Fibroblast of skin of right quadriceps (primary cell): ENCODE measurements at regions not wholly inside any gene's neighbourhood (a gene's known extent, or its start where the extent isn't known, plus 50 kb on each side); places are given as distances from the start of the nearest gene placed in this dataset.

Source experiments
- DNase-seq: peaks from one replicate; pipeline ENCODE4 v3.0.0-alpha.2; 2013

GRCh38 chr18:32621034-32621433 lies 150.4 kb upstream of the GAREM1 start:
- DNase-seq, result no peak

DNA sequence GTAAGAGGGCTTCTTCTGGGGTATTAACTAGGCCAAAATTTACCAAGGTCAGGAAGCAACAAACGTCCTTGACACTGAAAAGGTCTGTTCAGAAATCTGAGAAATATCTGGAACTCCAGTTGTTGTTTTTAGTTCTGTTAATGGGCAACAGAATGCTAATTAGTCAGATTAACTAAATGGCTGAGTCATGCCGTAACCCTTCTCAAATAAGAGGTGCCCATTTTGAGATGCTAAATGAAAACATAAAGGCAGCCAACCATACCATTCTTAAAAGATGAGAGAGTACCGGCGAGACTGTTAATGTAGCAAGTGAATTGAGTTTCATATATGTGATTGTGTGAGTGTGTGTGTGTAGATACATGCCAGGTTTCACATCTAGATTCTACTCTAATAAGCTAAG lies 147.9 kb upstream of the GAREM1 start:
- DNase-seq, result no peak

DNA sequence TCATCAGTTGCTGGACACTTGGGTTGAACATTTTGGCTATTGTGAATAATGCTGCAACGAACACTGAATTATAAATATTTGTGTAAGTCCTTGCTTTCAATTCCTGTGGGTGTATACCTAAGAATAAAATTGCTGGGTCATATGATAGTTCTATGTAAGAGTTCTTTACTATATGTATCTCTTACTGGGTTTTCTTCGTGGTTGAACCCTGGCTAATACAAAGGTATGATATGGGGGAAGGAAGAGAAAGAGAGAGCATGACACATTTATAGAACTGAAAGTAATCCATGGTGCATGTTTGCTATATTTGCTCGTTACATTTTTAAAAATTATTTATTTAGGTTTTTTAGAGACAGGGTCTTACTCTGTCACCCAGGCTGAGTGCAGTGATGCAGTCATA lies 143.1 kb upstream of the GAREM1 start:
- DNase-seq, result no peak

GRCh38 chr18:32612651-32613050 lies 142.0 kb upstream of the GAREM1 start:
- no peak for DNase-seq

- no peak for DNase-seq
These were observed 139.5 kb upstream of the GAREM1 start for GRCh38 chr18:32610176-32610575.

GRCh38 chr18:32607816-32608215 lies 137.1 kb upstream of the GAREM1 start:
- DNase-seq, result no peak

GRCh38 chr18:32598144-32598543 lies 127.5 kb upstream of the GAREM1 start:
- DNase-seq, result no peak

- no peak for DNase-seq
These were observed 125.8 kb upstream of the GAREM1 start for GRCh38 chr18:32596501-32596900.

- no peak for DNase-seq
These were observed 125.2 kb upstream of the GAREM1 start for GRCh38 chr18:32595832-32596231.

GRCh38 chr18:32588191-32588590 lies 117.5 kb upstream of the GAREM1 start:
- no peak for DNase-seq

DNA sequence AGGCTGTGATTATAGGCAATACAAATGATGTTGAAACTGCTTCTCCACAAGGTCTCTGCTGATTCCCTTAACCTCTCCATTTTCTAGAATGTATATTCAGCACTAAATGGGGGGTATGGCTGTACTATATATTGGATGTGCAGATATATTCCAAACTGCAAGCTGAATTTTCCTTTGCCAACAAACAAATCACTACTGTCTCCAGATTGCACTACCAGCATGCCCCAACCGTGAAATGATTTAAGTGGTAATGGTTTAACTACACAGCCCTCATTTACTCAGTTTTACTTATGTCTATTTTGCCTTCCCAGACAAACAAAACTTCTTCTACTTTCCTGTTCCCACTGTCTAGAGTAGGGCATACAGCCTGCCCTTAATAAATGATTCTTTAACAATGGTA lies 112.7 kb upstream of the GAREM1 start:
- DNase-seq, result no peak

- DNase-seq, result no peak
These were observed 111.8 kb upstream of the GAREM1 start for GRCh38 chr18:32582455-32582854.

- DNase-seq, result no peak
These were observed 106.9 kb upstream of the GAREM1 start for GRCh38 chr18:32577561-32577960.

DNA sequence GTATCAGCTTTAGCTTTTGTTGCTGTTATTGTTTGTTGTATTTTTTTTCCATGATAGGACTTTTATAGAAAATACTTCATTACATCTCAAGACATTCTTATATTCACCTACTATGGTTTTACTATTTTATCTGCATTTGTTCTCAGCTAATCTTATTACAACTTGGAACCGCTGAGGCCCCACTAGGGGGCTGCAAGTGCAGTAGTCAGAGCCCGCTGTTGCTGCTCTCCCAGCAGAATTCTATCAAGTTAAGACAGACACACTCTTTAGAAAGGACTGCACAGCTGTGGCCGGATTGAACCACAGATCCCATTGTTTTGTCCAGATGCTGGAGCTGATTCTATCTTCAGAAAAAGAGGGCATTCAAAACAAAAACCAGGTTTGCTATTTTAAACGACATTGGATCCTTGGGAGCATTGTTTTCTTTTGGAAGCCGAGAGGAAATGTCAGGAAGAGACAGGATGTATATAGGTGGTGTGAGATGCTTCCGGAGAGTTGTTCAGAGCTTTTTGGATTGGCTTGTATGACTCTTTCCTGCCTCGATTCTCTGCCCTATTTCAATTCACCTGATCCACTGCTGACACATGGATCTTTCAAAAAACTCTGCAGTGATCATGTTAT lies 105.7 kb upstream of the GAREM1 start:
- DNase-seq, result no peak

DNA sequence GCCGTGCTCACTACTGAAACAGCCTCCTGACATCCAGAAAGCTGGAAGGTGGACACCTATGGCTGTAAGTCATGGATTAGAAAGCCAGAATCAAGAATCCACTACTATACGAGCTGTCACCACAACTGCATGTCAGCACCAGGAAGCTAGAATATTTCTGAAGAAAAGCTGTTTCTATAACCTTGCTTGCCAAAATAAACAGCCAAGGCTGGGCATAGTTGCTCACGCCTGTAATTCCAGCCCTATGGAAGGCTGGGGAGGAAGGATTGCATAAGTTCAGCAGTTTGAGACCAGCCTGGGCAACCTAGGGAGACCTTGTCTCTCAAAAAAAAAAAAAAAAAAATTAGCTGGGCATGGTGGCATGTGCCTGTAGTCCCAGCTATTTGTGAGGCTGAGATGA lies 96.3 kb upstream of the GAREM1 start:
- no peak for DNase-seq

GRCh38 chr18:32553640-32554365 lies 83.1 kb upstream of the GAREM1 start:
- DNase-seq, result no peak

DNA sequence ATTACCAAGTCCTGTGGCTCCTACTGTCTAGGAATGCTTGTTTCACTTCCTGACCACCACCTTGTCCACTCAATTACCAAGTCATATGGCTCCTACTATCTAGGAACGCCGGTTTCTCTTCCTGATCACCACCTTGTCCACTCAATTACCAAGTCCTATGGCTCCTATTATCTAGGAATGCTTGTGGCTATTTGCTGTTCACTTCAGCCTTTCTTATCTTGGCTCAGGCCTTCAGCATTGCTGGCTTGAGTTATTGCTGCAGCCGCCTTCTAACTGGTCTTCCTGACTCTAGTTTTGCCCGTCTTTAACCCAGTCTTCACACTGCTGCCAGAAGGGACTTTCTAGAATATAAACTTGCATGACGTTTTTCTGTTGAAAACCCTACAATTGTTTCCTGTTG lies 82.5 kb upstream of the GAREM1 start:
- no peak for DNase-seq

DNA sequence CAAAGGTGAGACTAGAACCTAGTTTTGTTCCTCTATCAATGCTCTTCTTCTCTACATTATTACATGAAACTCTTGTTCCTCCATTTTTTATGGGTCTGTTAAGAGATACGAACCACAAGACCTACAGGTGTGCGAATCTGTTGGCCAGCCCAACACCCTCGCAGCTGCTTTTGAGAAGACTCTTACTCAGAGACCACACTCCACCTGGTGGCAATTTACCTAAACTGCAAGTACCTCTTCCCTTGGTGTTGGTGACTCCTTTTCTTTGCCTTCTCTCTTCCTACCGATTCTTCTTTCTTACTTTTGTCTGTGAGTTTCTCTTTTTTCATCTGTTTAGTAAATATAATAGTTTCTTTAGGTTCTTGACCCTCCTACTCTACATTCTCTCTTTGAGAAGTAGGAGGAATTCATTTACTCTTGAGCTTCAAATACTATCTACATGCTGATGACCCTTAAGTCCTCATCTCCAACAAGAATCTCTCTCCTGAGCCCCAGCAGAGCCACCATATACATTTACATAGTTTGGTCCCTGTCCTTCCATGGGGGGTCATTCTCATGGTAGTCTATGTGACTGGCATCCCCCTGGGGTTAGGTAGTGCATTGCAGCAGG lies 81.8 kb upstream of the GAREM1 start:
- peak; percentile 51 for DNase-seq

GRCh38 chr18:32550963-32551362 lies 80.3 kb upstream of the GAREM1 start:
- no peak for DNase-seq

DNA sequence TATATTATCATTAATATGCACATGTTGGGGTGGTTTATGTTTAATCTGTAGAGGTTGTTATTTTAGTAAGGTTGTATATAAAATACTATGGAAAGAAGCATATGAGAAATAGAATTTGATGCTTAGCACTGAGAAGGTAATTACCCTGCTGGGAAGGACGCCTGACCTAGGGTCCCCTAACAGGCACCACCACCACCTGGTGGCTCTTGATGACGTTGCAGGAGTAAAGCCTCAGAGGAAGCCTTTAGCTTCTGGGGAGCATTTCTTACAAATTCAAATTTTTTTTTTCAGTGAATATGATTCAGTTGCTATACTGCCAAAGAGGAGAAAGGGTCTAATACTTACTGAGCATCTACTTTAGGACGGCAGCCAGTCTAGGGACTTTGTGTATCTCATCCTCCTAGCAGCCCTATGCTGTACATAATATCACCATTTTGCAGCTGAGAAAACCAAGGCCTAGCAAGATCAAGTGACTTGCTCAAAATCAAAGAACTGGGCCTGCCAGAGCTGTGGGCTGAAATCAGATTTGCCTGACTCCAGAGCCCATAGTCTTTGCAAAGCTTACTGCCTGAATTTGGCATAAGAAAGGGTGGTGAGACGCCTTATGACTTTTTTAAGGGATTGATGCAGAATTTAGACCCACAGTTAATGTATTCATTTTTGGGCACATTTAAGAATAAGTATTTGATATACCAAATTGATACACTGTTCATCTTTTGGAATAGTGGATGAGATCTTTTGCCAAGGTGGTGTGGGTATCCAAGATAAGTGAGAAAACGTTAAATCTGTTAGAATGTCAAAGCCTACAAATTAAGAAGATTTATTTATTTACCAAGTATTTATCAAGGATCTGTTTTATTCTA lies 78.8 kb upstream of the GAREM1 start:
- peak; percentile 29 for DNase-seq

GRCh38 chr18:32548688-32549087 lies 78.0 kb upstream of the GAREM1 start:
- no peak for DNase-seq

DNA sequence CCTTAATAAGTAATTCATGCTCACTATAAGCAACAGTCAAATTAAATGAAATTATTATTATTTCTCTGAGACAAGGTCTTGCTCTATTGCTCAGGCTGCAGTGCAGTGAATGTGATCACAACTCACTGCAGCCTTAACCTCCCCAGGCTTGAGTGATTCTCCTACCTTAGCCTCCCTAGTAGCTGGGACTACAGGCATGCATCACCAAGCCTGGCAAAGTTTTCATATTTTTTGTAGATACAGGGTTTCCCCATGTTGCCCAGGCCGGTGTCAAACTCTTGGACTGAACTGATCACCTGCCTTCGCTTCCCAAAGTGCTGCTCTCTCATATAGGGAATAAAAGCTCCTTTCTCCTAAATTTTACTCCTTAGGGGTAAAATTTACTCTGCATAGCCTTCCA lies 74.9 kb upstream of the GAREM1 start:
- DNase-seq, result no peak

GRCh38 chr18:32544088-32544487 lies 73.4 kb upstream of the GAREM1 start:
- DNase-seq, result no peak
